ENCODE measurements at regions not wholly inside any gene's neighbourhood (a gene's known extent, or its start where the extent isn't known, plus 50 kb on each side); places are given as distances from the start of the nearest gene placed in this dataset.

GRCh38 chr5:1659100-1659981 lies 135.6 kb upstream of the LPCAT1 start:
- Histone ChIP-seq H3K27me3 (peaks cover 0 to 91% (median under 1%) of the 10 kb centered on the region in 4 donors), H3K27ac (replicated peaks in 1 of 4) (no peak overlapping the region), H3K4me1 (peaks cover 0 to 3% (median under 1%) of the 10 kb centered on the region in 4 donors), H3K4me3 (no peak overlapping the region), H3K36me3 (no peaks in the 10 kb centered on the region), H3K9me3 (no peaks in the 10 kb centered on the region)
- intact Hi-C loops (cut with DNase I) = no loop called here
- no peak for TF ChIP-seq POLR2A (IDR thresholded peaks at IDR 0.05; ENCODE audit: low read depth)
- no peak for TF ChIP-seq POLR2AphosphoS5 (IDR thresholded peaks at IDR 0.05)
- TF ChIP-seq CTCF (IDR thresholded peaks at IDR 0.05) = no peak
- TF ChIP-seq EP300 (IDR thresholded peaks at IDR 0.05) = no peak
- DNase-seq (ENCODE audit: extremely low spot score) = no peak
- 46% methylated on average over 22 of the region's 23 CpGs for WGBS

GRCh38 chr5:1658665-1659064 lies 134.9 kb upstream of the LPCAT1 start:
- H3K4me3 ChIP-seq = no peak overlapping the region
- H3K4me1 ChIP-seq = peaks cover 3 to 9% (median 5%) of the 10 kb centered on the region in 4 donors
- H3K9me3 ChIP-seq = no peaks in the 10 kb centered on the region
- H3K36me3 ChIP-seq = no peaks in the 10 kb centered on the region
- no peak for DNase-seq (ENCODE audit: extremely low spot score)
- intact Hi-C loops (cut with DNase I) = no loop called here
- H3K27ac ChIP-seq (replicated peaks in 1 of 4) = no peak overlapping the region
- peaks cover 0 to 93% (median 2%) of the 10 kb centered on the region in 4 donors for H3K27me3 ChIP-seq
- no peak for TF ChIP-seq POLR2A (IDR thresholded peaks at IDR 0.05; ENCODE audit: low read depth)
- no peak for TF ChIP-seq POLR2AphosphoS5 (IDR thresholded peaks at IDR 0.05)
- TF ChIP-seq CTCF (IDR thresholded peaks at IDR 0.05) = no peak
- WGBS = 77% methylated on average over 14 of the region's 14 CpGs

GRCh38 chr5:1657161-1657741 lies 133.5 kb upstream of the LPCAT1 start:
- no peak overlapping the region for H3K4me3 ChIP-seq
- H3K36me3 ChIP-seq = no peaks in the 10 kb centered on the region
- no peak overlapping the region for H3K27ac ChIP-seq (replicated peaks in 1 of 4)
- H3K4me1 ChIP-seq = peaks cover 10 to 19% (median 15%) of the 10 kb centered on the region in 4 donors
- H3K27me3 ChIP-seq = peaks cover 0 to 96% (median 13%) of the 10 kb centered on the region in 4 donors
- 86% methylated on average over 16 of the region's 16 CpGs for WGBS
- TF ChIP-seq POLR2AphosphoS5 (IDR thresholded peaks at IDR 0.05) (no peak), CTCF (IDR thresholded peaks at IDR 0.05) (no peak), EP300 (IDR thresholded peaks at IDR 0.05) (no peak), POLR2A (IDR thresholded peaks at IDR 0.05; ENCODE audit: low read depth) (no peak)
- H3K9me3 ChIP-seq = no peaks in the 10 kb centered on the region
- intact Hi-C loops (cut with DNase I) = no loop called here
- DNase-seq (ENCODE audit: extremely low spot score) = no peak

GRCh38 chr5:1656271-1656975 lies 132.7 kb upstream of the LPCAT1 start:
- H3K27me3 ChIP-seq = peaks cover 0 to 96% (median 15%) of the 10 kb centered on the region in 4 donors
- H3K9me3 ChIP-seq = no peaks in the 10 kb centered on the region
- no peaks in the 10 kb centered on the region for H3K36me3 ChIP-seq
- TF ChIP-seq POLR2A (IDR thresholded peaks at IDR 0.05; ENCODE audit: low read depth) (no peak), POLR2AphosphoS5 (IDR thresholded peaks at IDR 0.05) (no peak), CTCF (IDR thresholded peaks at IDR 0.05) (no peak), EP300 (IDR thresholded peaks at IDR 0.05) (no peak)
- peaks cover 10 to 19% (median 15%) of the 10 kb centered on the region in 4 donors for H3K4me1 ChIP-seq
- DNase-seq (ENCODE audit: extremely low spot score) = no peak
- no peak overlapping the region for H3K4me3 ChIP-seq
- intact Hi-C loops (cut with DNase I) = no loop called here
- no peak overlapping the region for H3K27ac ChIP-seq (replicated peaks in 1 of 4)
- WGBS = 86% methylated on average over 17 of the region's 17 CpGs
